ENCODE measurements at regions not wholly inside any gene's neighbourhood (a gene's known extent, or its start where the extent isn't known, plus 50 kb on each side); places are given as distances from the start of the nearest gene placed in this dataset.

DNA sequence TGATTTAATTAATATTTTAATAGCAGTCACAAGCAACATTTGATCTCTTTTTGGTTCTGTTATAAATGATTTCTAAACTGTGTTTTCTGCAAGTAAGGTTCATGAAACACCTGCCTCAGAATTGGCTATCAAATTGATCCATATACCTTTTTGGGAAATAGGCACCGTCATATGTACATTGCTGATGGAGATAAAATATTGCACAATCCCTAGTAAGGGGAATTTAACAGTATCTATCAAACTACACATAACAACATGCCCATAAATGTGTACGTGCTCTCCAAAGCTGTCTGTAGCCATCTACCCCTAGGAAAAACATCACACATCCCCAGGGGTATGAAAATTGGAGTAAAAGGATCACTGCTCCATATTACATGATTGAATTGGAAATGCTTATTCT, 167.3 kb upstream of the CPNE8 start:
- Histone ChIP-seq H3K36me3 (ENCODE audit: insufficient read depth, low read depth, low read length) (no peaks in the 10 kb centered on the region), H3K4me1 (ENCODE audit: insufficient read depth, low read length) (no peaks in the 10 kb centered on the region), H3K9ac (ENCODE audit: low read depth, low read length) (no peak overlapping the region), H3K9me3 (ENCODE audit: insufficient read depth, low read depth, low read length) (no peaks in the 10 kb centered on the region), H3K27me3 (ENCODE audit: insufficient read depth, low read length) (no peaks in the 10 kb centered on the region), H3K27ac (ENCODE audit: low read length) (no peak overlapping the region), H3K4me3 (ENCODE audit: low read length) (no peak overlapping the region)

DNA sequence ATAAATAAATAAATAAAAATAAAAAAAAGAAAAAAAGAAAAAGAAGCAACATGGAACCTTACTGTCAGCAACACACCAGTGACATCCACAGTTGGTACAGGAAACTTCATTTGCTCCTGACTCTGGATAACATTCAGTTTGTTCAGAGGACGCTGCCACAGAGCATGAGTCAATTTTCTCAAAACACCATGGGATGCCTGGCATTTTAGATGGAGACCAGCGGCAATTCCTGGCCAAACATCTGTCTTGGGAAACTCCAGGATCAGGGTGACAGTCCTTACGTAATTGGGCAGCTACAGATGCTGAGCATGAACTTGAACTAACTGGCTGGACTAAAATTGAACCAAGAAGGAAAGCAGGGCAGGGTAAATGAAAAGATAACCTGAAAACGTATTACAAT, 166.2 kb upstream of the CPNE8 start:
- Histone ChIP-seq H3K36me3 (ENCODE audit: insufficient read depth, low read depth, low read length) (no peaks in the 10 kb centered on the region), H3K27ac (ENCODE audit: low read length) (no peak overlapping the region), H3K4me1 (ENCODE audit: insufficient read depth, low read length) (no peaks in the 10 kb centered on the region), H3K9me3 (ENCODE audit: insufficient read depth, low read depth, low read length) (no peaks in the 10 kb centered on the region), H3K9ac (ENCODE audit: low read depth, low read length) (no peak overlapping the region), H3K27me3 (ENCODE audit: insufficient read depth, low read length) (no peaks in the 10 kb centered on the region), H3K4me3 (ENCODE audit: low read length) (no peak overlapping the region)

DNA sequence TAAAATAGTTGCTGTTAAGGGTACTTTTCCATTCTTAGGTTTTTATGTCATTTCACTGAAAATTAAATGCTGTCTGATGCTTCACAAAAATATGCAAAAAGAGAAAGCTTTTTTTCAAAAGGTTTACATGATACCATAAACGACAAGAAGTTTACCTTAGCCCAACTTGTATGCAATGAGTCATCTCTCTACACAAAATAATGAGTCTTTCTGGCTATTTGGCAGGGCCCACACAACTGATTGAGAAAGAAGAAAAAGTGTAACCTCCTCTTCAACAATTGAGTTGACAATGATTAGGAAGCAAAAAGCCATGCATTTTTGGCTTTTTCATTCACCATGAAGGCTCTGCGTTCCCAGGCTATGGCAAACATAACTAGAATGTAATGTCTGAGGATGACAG, 165.4 kb upstream of the CPNE8 start:
- Histone ChIP-seq H3K4me1 (ENCODE audit: insufficient read depth, low read length) (no peaks in the 10 kb centered on the region), H3K9me3 (ENCODE audit: insufficient read depth, low read depth, low read length) (no peaks in the 10 kb centered on the region), H3K36me3 (ENCODE audit: insufficient read depth, low read depth, low read length) (no peaks in the 10 kb centered on the region), H3K4me3 (ENCODE audit: low read length) (no peak overlapping the region), H3K27ac (ENCODE audit: low read length) (no peak overlapping the region), H3K27me3 (ENCODE audit: insufficient read depth, low read length) (no peaks in the 10 kb centered on the region), H3K9ac (ENCODE audit: low read depth, low read length) (no peak overlapping the region)

DNA sequence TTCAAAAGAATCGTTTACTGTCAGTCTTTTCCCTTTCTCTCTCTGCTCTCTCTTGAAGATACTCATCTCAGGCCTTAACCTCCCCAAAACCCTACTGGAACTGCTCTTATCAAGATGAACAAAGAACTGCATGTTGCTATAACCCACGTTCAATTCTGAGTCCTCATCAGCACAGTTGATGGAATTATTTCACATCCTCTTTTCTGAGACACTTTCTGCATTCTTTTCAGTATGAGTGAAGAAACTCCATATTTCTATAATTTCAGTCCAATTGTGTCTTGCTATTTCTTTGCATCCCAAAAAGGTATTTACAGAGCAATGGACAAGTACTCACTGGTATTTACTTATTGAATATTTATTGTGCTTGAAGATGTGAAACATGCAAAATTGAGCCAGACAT, 160.1 kb upstream of the CPNE8 start:
- H3K27me3 ChIP-seq (ENCODE audit: insufficient read depth, low read length) = no peaks in the 10 kb centered on the region
- H3K9ac ChIP-seq (ENCODE audit: low read depth, low read length) = no peak overlapping the region
- no peak overlapping the region for H3K27ac ChIP-seq (ENCODE audit: low read length)
- no peaks in the 10 kb centered on the region for H3K4me1 ChIP-seq (ENCODE audit: insufficient read depth, low read length)
- H3K4me3 ChIP-seq (ENCODE audit: low read length) = no peak overlapping the region
- no peaks in the 10 kb centered on the region for H3K36me3 ChIP-seq (ENCODE audit: insufficient read depth, low read depth, low read length)
- H3K9me3 ChIP-seq (ENCODE audit: insufficient read depth, low read depth, low read length) = no peaks in the 10 kb centered on the region; the same call in 1 of the 2 replicates

DNA sequence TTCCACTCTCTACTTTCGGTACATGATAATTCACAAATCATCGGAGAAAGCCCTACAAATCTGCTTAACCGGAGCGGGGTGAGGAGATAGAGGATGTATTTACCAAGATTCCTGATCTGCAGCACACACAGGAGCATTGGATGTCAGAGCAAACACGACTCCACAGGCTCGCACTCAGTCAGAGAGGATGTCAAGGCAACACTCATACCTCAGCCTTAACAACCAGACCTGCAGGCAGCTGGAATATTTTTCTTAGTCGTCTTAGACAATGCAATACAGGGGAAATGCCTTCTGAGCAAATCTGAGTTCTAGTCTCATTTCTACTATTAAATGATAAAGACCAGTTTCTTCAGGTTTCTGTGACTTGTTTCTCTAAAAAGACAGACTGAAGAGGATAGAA, 159.3 kb upstream of the CPNE8 start:
- no peaks in the 10 kb centered on the region for H3K4me1 ChIP-seq (ENCODE audit: insufficient read depth, low read length)
- H3K36me3 ChIP-seq (ENCODE audit: insufficient read depth, low read depth, low read length) = no peaks in the 10 kb centered on the region
- no peak overlapping the region for H3K4me3 ChIP-seq (ENCODE audit: low read length)
- H3K27me3 ChIP-seq (ENCODE audit: insufficient read depth, low read length) = no peaks in the 10 kb centered on the region
- H3K9ac ChIP-seq (ENCODE audit: low read depth, low read length) = no peak overlapping the region
- no peaks in the 10 kb centered on the region; the same call in none of the 2 replicates for H3K9me3 ChIP-seq (ENCODE audit: insufficient read depth, low read depth, low read length)
- no peak overlapping the region for H3K27ac ChIP-seq (ENCODE audit: low read length)

DNA sequence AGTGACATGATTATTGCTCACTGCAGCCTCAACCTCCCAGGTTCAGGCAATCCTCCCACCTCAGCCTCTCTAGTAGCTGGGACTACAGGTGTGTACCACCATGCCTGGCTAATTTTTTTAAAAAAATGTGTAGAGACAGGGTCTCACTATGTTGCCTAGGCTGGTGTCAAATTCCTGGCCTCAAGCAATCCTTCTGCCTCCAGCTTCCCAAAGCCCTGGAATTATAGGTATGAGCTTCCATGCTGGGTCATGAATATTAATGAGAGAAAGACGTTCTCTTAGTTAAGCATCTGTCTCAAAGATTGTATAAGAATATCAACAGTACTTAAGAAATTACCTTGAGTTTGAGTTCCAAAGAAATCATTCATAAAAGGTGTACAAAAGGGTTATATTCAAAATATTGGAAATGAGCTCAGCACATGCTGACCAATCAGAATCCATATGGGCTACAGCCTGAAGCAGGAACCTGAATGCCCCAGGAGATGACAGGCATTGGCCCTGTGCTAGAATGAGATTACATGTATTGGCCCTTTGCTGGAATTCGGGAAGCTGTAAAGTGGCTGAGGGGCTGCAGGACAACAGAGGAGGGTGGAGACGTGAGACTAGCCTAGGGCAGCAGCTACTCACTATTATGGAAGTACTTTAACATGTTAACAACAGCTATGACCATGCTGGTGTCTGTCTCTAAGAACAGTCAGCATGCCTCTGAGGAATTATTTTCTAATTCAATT, 157.0 kb upstream of the CPNE8 start:
- no peaks in the 10 kb centered on the region for H3K36me3 ChIP-seq (ENCODE audit: insufficient read depth, low read depth, low read length)
- H3K4me1 ChIP-seq (ENCODE audit: insufficient read depth, low read length) = no peaks in the 10 kb centered on the region
- H3K9me3 ChIP-seq (ENCODE audit: insufficient read depth, low read depth, low read length) = no peaks in the 10 kb centered on the region; the same call in none of the 2 replicates
- no peak overlapping the region for H3K4me3 ChIP-seq (ENCODE audit: low read length)
- no peak overlapping the region for H3K9ac ChIP-seq (ENCODE audit: low read depth, low read length)
- no peak overlapping the region for H3K27ac ChIP-seq (ENCODE audit: low read length)
- H3K27me3 ChIP-seq (ENCODE audit: insufficient read depth, low read length) = no peaks in the 10 kb centered on the region

DNA sequence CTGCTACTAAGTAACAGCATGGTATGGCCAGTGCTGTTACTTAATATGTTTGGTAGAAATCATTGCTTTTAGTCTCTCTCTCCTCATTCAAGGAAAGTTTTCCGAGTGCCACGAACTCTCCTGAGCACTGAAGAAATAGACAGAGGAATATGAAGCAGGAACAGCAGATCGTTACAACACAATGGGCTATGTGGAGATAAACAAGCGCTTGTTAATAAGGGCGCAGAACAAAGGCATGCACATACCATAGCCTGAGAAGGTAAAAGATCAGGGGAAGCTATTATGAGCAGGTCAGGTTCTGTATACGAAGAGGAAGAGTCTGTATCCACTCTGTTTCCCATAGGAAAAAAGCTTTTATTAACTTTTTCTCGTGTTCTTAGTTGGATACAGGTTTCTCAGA, 156.2 kb upstream of the CPNE8 start:
- Histone ChIP-seq H3K4me3 (ENCODE audit: low read length) (no peak overlapping the region), H3K36me3 (ENCODE audit: insufficient read depth, low read depth, low read length) (no peaks in the 10 kb centered on the region), H3K27ac (ENCODE audit: low read length) (no peak overlapping the region), H3K27me3 (ENCODE audit: insufficient read depth, low read length) (no peaks in the 10 kb centered on the region), H3K9me3 (ENCODE audit: insufficient read depth, low read depth, low read length) (no peaks in the 10 kb centered on the region; the same call in none of the 2 replicates), H3K4me1 (ENCODE audit: insufficient read depth, low read length) (no peaks in the 10 kb centered on the region), H3K9ac (ENCODE audit: low read depth, low read length) (no peak overlapping the region)

DNA sequence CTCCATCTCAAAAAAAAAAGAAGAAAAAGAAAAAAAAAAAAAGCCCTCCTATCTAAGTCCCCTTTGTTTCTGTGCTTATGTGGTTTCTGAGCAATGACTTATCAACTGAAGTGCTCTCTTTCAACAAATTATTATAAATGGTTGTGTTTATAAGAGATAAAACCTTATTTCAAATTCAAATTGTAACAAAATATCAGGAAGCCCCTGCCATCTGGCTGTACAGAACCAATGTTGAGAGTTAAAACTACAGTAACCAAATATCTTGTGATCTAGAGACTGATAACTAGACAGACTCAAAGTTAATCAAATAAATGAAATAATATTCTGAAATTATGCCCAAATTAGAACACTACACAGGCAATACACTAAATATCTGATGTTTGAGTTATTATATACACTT, 143.0 kb upstream of the CPNE8 start:
- Histone ChIP-seq H3K36me3 (ENCODE audit: insufficient read depth, low read depth, low read length) (no peaks in the 10 kb centered on the region), H3K4me1 (ENCODE audit: insufficient read depth, low read length) (no peaks in the 10 kb centered on the region), H3K9me3 (ENCODE audit: insufficient read depth, low read depth, low read length) (no peaks in the 10 kb centered on the region), H3K27me3 (ENCODE audit: insufficient read depth, low read length) (no peaks in the 10 kb centered on the region), H3K4me3 (ENCODE audit: low read length) (no peak overlapping the region), H3K27ac (ENCODE audit: low read length) (no peak overlapping the region), H3K9ac (ENCODE audit: low read depth, low read length) (no peak overlapping the region)

DNA sequence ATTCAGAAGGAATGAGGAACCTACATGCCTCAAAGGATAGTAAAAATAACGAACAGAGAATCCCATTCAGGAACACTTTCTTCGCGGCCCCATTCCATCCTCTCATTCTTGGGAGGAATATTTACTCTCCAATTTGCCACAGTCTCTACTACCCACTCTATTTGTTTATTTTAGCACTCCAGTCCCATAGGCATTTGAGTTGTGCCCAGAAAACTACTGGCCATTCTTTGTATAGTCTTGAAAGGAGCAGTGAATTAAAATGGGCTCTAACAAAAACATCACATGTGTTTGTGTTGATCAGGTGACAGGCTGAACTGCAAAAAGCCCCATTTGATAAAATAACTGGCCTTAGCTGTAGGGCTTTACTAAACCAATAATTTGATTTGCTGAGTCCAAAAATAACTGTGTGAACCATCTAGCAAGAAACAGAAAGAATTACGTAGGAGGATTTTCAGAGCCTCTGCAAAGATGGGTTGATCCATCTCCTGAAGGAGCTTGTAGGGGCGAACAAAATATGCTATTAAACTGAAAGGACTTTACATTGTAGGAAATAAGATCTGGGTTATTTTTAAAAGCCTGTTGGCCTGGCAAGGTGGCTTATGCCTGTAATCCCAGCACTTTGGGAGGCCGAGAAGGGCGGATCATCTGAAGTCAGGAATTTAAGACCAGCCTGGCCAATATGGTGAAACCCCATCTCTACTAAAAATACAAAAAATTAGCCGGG, 142.3 kb upstream of the CPNE8 start:
- no peaks in the 10 kb centered on the region for H3K9me3 ChIP-seq (ENCODE audit: insufficient read depth, low read depth, low read length)
- H3K36me3 ChIP-seq (ENCODE audit: insufficient read depth, low read depth, low read length) = no peaks in the 10 kb centered on the region
- no peak overlapping the region for H3K27ac ChIP-seq (ENCODE audit: low read length)
- H3K4me3 ChIP-seq (ENCODE audit: low read length) = no peak overlapping the region
- H3K9ac ChIP-seq (ENCODE audit: low read depth, low read length) = no peak overlapping the region
- H3K4me1 ChIP-seq (ENCODE audit: insufficient read depth, low read length) = no peaks in the 10 kb centered on the region
- no peaks in the 10 kb centered on the region for H3K27me3 ChIP-seq (ENCODE audit: insufficient read depth, low read length)

DNA sequence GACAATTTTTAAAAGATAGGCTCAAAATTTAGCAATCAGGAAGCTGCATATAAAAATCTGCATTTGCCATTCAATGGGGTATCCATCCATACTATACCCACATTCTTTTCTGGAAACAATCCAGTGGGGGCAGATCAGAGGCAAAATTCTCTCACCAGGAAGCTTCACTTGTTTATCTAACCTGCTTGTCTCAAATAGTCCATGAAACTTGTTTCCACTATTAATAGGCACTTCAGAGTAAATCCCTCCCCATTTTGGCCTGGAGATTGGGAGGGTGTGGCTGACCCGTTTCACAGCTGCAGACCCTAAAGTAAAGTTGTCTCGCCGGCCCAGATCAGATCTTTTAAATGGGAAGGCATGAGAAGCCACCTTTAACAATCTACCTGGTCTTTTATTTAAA, 139.4 kb upstream of the CPNE8 start:
- H3K27me3 ChIP-seq (ENCODE audit: insufficient read depth, low read length) = no peaks in the 10 kb centered on the region
- H3K4me1 ChIP-seq (ENCODE audit: insufficient read depth, low read length) = no peaks in the 10 kb centered on the region
- no peak overlapping the region for H3K9ac ChIP-seq (ENCODE audit: low read depth, low read length)
- no peak overlapping the region for H3K27ac ChIP-seq (ENCODE audit: low read length)
- H3K9me3 ChIP-seq (ENCODE audit: insufficient read depth, low read depth, low read length) = no peaks in the 10 kb centered on the region
- no peaks in the 10 kb centered on the region for H3K36me3 ChIP-seq (ENCODE audit: insufficient read depth, low read depth, low read length)
- no peak overlapping the region for H3K4me3 ChIP-seq (ENCODE audit: low read length)

DNA sequence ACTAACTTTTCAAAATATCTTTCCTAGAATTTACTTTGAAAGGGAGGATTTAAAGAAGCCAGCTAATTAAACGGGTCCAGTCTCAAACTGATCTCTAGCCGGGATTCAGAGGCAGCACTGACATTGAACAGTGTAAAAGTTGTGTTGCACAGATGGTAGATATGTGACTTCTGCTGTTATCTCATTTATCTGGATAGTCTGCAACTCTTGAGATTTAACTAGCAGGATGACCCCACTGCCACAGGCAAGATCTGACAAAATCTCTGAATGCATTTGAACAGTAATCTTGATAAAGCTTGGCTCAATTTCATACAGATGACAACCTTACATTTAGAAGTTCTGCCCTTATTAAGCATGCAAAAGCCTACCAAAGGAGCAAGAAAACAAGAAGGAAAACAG, 138.0 kb upstream of the CPNE8 start:
- Histone ChIP-seq H3K9me3 (ENCODE audit: insufficient read depth, low read depth, low read length) (no peaks in the 10 kb centered on the region), H3K4me1 (ENCODE audit: insufficient read depth, low read length) (no peaks in the 10 kb centered on the region), H3K36me3 (ENCODE audit: insufficient read depth, low read depth, low read length) (no peaks in the 10 kb centered on the region), H3K9ac (ENCODE audit: low read depth, low read length) (no peak overlapping the region), H3K4me3 (ENCODE audit: low read length) (no peak overlapping the region), H3K27me3 (ENCODE audit: insufficient read depth, low read length) (no peaks in the 10 kb centered on the region), H3K27ac (ENCODE audit: low read length) (no peak overlapping the region)

DNA sequence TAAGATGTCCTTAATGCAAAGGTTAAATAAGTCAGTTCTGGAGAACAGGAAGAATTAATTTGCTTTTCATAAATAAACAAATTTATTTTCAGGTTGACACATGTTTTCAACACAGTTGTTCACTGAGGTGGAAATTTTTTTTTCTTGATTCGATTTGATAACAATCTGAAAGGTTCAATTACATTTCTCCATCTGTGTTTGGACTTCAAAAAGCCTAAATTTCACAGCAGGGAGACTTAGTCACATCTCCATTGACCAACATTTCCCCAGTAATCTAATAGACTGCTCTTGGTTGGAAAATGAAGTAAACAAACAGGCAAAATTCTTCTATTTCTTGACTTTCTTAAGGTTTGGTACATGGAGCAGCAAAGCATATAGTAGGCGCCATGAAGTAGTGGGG, 134.9 kb upstream of the CPNE8 start:
- no peaks in the 10 kb centered on the region for H3K4me1 ChIP-seq (ENCODE audit: insufficient read depth, low read length)

More for the DNA sequence above, 134.9 kb upstream of the CPNE8 start:
- Histone ChIP-seq H3K27ac (ENCODE audit: low read length) (no peak overlapping the region), H3K27me3 (ENCODE audit: insufficient read depth, low read length) (no peaks in the 10 kb centered on the region), H3K36me3 (ENCODE audit: insufficient read depth, low read depth, low read length) (no peaks in the 10 kb centered on the region), H3K9ac (ENCODE audit: low read depth, low read length) (no peak overlapping the region), H3K9me3 (ENCODE audit: insufficient read depth, low read depth, low read length) (no peaks in the 10 kb centered on the region), H3K4me3 (ENCODE audit: low read length) (no peak overlapping the region)
